ENCODE measurements at regions not wholly inside any gene's neighbourhood (a gene's known extent, or its start where the extent isn't known, plus 50 kb on each side); places are given as distances from the start of the nearest gene placed in this dataset.

- TF ChIP-seq FOSL2 (IDR thresholded peaks at IDR 0.05) (no peak), FOSL2 (CRISPR knock-in tag; IDR thresholded peaks at IDR 0.05) (no peak), POLR2AphosphoS2 (conservative IDR thresholded peaks at IDR 0.05; ENCODE audit: low read length) (no peak), CTCF (IDR thresholded peaks at IDR 0.05) (no peak), HOXB5 (CRISPR knock-in tag; IDR thresholded peaks at IDR 0.05) (no peak), POLR2A (IDR thresholded peaks at IDR 0.05; ENCODE audit: low read length) (no peak), CEBPB (IDR thresholded peaks at IDR 0.05) (no peak), BHLHE40 (IDR thresholded peaks at IDR 0.05; ENCODE audit: low read depth, low read length) (no peak), TP53 (CRISPR knock-in tag; IDR thresholded peaks at IDR 0.05) (no peak), MYC (IDR thresholded peaks at IDR 0.05; ENCODE audit: borderline replicate concordance, low read length) (no peak), ZC3H11A (IDR thresholded peaks at IDR 0.05) (no peak), SREBF2 (IDR thresholded peaks at IDR 0.05) (no peak), HDAC2 (IDR thresholded peaks at IDR 0.05) (no peak), MAZ (IDR thresholded peaks at IDR 0.05; ENCODE audit: borderline replicate concordance, low read depth, low read length) (no peak), MAX (IDR thresholded peaks at IDR 0.05) (no peak)
Observed at GRCh38 chr1:185654199-185654951, 79.8 kb upstream of the HMCN1 start.
